Trophoblast cell (in vitro differentiated cells and primary cell): ENCODE measurements at regions not wholly inside any gene's neighbourhood (a gene's known extent, or its start where the extent isn't known, plus 50 kb on each side); places are given as distances from the start of the nearest gene placed in this dataset.

Experiments used
- DNase-seq, 2 donors: peaks; one replicate each; pipeline ENCODE4 v3.0.0-alpha.2; 2016
- H2AFZ ChIP-seq: 2 replicates; pipeline ENCODE4 v1.6.1; 2013; ENCODE audit warnings: low read length, moderate library complexity, mild to moderate bottlenecking; ENCODE audit not compliant: insufficient read depth, poor library complexity
- H2AK5ac ChIP-seq: 2 replicates; pipeline ENCODE4 v1.6.1; 2013; ENCODE audit warnings: mild to moderate bottlenecking, low read length
- H2BK120ac ChIP-seq: 2 replicates; pipeline ENCODE4 v1.6.1; 2013; ENCODE audit warnings: low read length, mild to moderate bottlenecking, moderate library complexity; ENCODE audit not compliant: insufficient read depth, poor library complexity
- H2BK12ac ChIP-seq: 2 replicates; pipeline ENCODE4 v1.6.1; 2013; ENCODE audit warnings: mild to moderate bottlenecking, low read length, moderate library complexity
- H2BK5ac ChIP-seq: 2 replicates; pipeline ENCODE4 v1.6.1; 2013; ENCODE audit warnings: low read length, low read depth, moderate library complexity, mild to moderate bottlenecking; ENCODE audit not compliant: poor library complexity
- H3K14ac ChIP-seq: 2 replicates; pipeline ENCODE4 v1.6.1; 2013; ENCODE audit warnings: mild to moderate bottlenecking, low read length
- H3K18ac ChIP-seq: 2 replicates; pipeline ENCODE4 v1.6.1; 2013; ENCODE audit warnings: mild to moderate bottlenecking, low read length
- H3K23ac ChIP-seq: 2 replicates; pipeline ENCODE4 v1.6.1; 2013; ENCODE audit warnings: low read length
- H3K27ac ChIP-seq: 2 replicates; pipeline ENCODE4 v1.5.1; 2013; ENCODE audit warnings: low read depth, mild to moderate bottlenecking, inconsistent platforms, low read length, moderate library complexity
- H3K27me3 ChIP-seq: 2 replicates; pipeline ENCODE4 v1.6.1; 2013; ENCODE audit warnings: inconsistent platforms, mild to moderate bottlenecking, low read length, moderate library complexity; ENCODE audit not compliant: insufficient read depth
- H3K36me3 ChIP-seq, 2 experiments: 1 replicate in 1 of 2; 2 replicates in 1 of 2; pipeline ENCODE4 v1.6.1; 2013; ENCODE audit warnings: low read length in 2 of 2, mild to moderate bottlenecking in 2 of 2, moderate library complexity in 1 of 2; ENCODE audit not compliant: insufficient read depth in 2 of 2, control insufficient read depth in 1 of 2
- H3K4ac ChIP-seq: 2 replicates; pipeline ENCODE4 v1.6.1; 2013; ENCODE audit warnings: low read depth, mild to moderate bottlenecking, low read length, moderate library complexity
- H3K4me1 ChIP-seq, 2 experiments: 1 replicate in 1 of 2; 2 replicates in 1 of 2; pipeline ENCODE4 v1.6.1; 2013; ENCODE audit warnings: low read length in 2 of 2, mild to moderate bottlenecking in 2 of 2, moderate library complexity in 1 of 2; ENCODE audit not compliant: insufficient read depth in 2 of 2, control insufficient read depth in 1 of 2
- H3K4me2 ChIP-seq: 2 replicates; pipeline ENCODE4 v1.6.1; 2013; ENCODE audit warnings: inconsistent platforms, mild to moderate bottlenecking, low read length, moderate library complexity
- H3K4me3 ChIP-seq: 2 replicates; pipeline ENCODE4 v1.5.1; 2013; ENCODE audit warnings: mild to moderate bottlenecking, low read depth, low read length, inconsistent platforms
- H3K79me1 ChIP-seq: one replicate; pipeline ENCODE4 v1.6.1; 2013; ENCODE audit warnings: low read length
- H3K79me2 ChIP-seq: 2 replicates; pipeline ENCODE4 v1.6.1; 2013; ENCODE audit warnings: low read length, mild to moderate bottlenecking; ENCODE audit not compliant: control insufficient read depth, insufficient read depth, poor library complexity
- H3K9ac ChIP-seq: 2 replicates; pipeline ENCODE4 v1.6.1; 2013; ENCODE audit warnings: mild to moderate bottlenecking, low read length
- H3K9me3 ChIP-seq: 2 replicates; pipeline ENCODE4 v1.6.1; 2013; ENCODE audit warnings: low read depth, mild to moderate bottlenecking, control low read depth, inconsistent platforms, low read length; ENCODE audit not compliant: insufficient read depth
- H4K12ac ChIP-seq: 2 replicates; pipeline ENCODE4 v1.6.1; 2013; ENCODE audit warnings: low read depth, mild to moderate bottlenecking, low read length, moderate library complexity
- H4K8ac ChIP-seq: 2 replicates; pipeline ENCODE4 v1.6.1; 2013; ENCODE audit warnings: low read depth, mild to moderate bottlenecking, low read length, moderate library complexity
- H4K91ac ChIP-seq: one replicate; pipeline ENCODE4 v1.6.1; 2013; ENCODE audit warnings: low read depth, mild to moderate bottlenecking, low read length, moderate library complexity
- WGBS: extraction: QIAGEN DNeasy Blood & Tissue Kit; methylation state at CpG from one replicate; pipeline ENCODE4 v1.1.7; 2013; ENCODE audit warnings: missing lambda C conversion rate; ENCODE audit not compliant: insufficient read length, insufficient coverage; ENCODE audit errors: extremely low coverage; 5-methylcytosine and 5-hydroxymethylcytosine counted together

DNA sequence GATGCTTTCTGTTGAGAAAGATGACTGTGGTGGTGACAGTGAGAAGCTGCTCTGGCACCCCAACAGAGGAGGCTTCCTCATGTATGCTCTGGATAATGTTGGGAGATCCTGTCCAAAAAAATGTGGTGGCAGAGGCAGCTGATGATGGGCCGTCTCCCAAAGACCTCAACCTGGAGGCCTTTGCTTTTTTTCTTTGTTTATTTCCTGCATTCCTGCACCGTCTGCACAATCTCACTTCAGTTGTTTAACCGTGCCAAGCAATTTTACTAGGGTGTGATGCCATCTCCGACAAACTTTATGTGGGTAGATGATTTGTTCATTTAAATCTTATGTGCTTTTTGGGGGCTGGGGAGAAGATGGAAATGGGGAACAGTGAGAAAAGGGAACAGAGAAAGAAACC is 62.2 kb upstream of the IGFBP5 start:
- Histone ChIP-seq H3K14ac (no peak overlapping the region), H3K27ac (no peak overlapping the region), H3K9ac (no peak overlapping the region), H4K12ac (no peak overlapping the region), H3K4me2 (no peak overlapping the region), H3K79me1 (peaks cover 12% of the 10 kb centered on the region), H2BK12ac (peak overlapping the region; percentile 15), H3K4me1 (peaks cover 11 to 26% of the 10 kb centered on the region in 2 experiments), H4K8ac (no peak overlapping the region), H3K36me3 (no peaks in the 10 kb centered on the region), H3K9me3 (peaks cover 3% of the 10 kb centered on the region), H3K4ac (no peak overlapping the region), H3K27me3 (no peaks in the 10 kb centered on the region), H3K79me2 (peaks cover 4% of the 10 kb centered on the region), H3K4me3 (no peak overlapping the region), H3K23ac (no peak overlapping the region), H2AK5ac (no peak overlapping the region), H2AFZ (no peak overlapping the region), H2BK5ac (no peak overlapping the region), H2BK120ac (no peak overlapping the region), H4K91ac (no peak overlapping the region), H3K18ac (no peak overlapping the region)
- no peak for DNase-seq
- no CpG with 5 or more reads among the region's 4 CpGs for WGBS

DNA sequence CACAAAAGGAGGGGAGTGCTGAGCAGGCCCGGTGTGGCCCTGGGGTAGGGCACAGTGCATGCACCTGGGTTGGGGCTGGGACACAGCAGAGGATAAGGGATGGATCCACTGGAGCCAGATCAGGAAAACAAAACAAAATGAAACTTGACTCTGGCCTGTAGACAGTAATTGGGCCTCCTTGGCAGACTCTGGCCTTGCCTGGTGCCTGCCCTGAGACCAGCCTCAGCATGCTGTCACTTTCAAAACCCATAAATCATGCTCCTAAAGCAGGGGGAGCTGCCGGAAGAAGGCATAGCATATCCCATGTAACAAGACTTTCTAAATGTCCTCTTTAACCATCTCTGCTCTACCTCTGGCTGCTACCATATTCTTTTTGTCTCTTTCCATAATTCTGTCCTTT is 61.1 kb upstream of the IGFBP5 start:
- peaks cover 11 to 26% of the 10 kb centered on the region in 2 experiments for H3K4me1 ChIP-seq
- peak overlapping the region; percentile 25 for H3K4ac ChIP-seq
- H2BK5ac ChIP-seq = peak overlapping the region; percentile 49
- H3K36me3 ChIP-seq = no peaks in the 10 kb centered on the region
- H2BK120ac ChIP-seq = peak overlapping the region; percentile 66
- peak overlapping the region; percentile 27 for H4K8ac ChIP-seq
- H2BK12ac ChIP-seq = peak overlapping the region; percentile 87
- DNase-seq = no peak
- H4K12ac ChIP-seq = no peak overlapping the region
- H3K23ac ChIP-seq = no peak overlapping the region
- H3K79me2 ChIP-seq = peaks cover 4% of the 10 kb centered on the region
- H3K14ac ChIP-seq = peak overlapping the region; percentile 49
- peak overlapping the region; percentile 71 for H2AK5ac ChIP-seq
- H3K79me1 ChIP-seq = peaks cover 12% of the 10 kb centered on the region
- WGBS = no CpG with 5 or more reads among the region's 2 CpGs
- H3K27me3 ChIP-seq = no peaks in the 10 kb centered on the region
- H3K9me3 ChIP-seq = peaks cover 3% of the 10 kb centered on the region
- H2AFZ ChIP-seq = no peak overlapping the region
- H3K27ac ChIP-seq = peak overlapping the region; percentile 9
- no peak overlapping the region for H3K4me2 ChIP-seq
- peak overlapping the region; percentile 88 for H4K91ac ChIP-seq
- H3K9ac ChIP-seq = no peak overlapping the region
- H3K18ac ChIP-seq = peak overlapping the region; percentile 73
- no peak overlapping the region for H3K4me3 ChIP-seq

DNA sequence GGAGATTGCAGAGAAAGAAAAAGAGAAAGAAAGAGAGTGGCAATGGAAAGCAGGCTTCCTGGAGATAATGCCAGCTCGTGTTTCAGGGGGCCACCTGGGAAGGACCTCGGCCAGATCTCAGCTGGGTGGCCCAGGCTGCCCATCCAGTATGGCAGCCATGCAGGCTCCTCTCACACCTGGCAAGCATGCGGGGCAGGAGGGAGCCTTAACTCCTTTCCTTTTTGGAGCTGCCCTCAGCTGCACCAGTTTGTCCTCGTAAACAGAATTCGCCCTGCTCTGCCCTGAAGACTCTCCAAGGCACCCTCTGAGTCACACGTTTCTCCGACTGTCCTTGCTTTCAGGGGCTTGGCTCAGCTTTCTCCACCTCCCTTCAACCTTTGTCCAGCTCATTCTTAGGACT is 59.5 kb upstream of the IGFBP5 start:
- peaks cover 4% of the 10 kb centered on the region for H3K79me2 ChIP-seq
- H3K36me3 ChIP-seq = no peaks in the 10 kb centered on the region
- H3K4me2 ChIP-seq = no peak overlapping the region
- no peak overlapping the region for H4K8ac ChIP-seq
- H3K27me3 ChIP-seq = no peaks in the 10 kb centered on the region
- H3K14ac ChIP-seq = peak overlapping the region; percentile 20
- no peak overlapping the region for H2AK5ac ChIP-seq
- no peak overlapping the region for H3K9ac ChIP-seq
- no peak overlapping the region for H3K4ac ChIP-seq
- H3K27ac ChIP-seq = no peak overlapping the region
- no peak overlapping the region for H3K23ac ChIP-seq
- H3K4me1 ChIP-seq = peaks cover 11 to 26% of the 10 kb centered on the region in 2 experiments
- no peak overlapping the region for H2AFZ ChIP-seq
- no peak for DNase-seq
- H2BK120ac ChIP-seq = no peak overlapping the region
- no peak overlapping the region for H3K4me3 ChIP-seq
- peaks cover 12% of the 10 kb centered on the region for H3K79me1 ChIP-seq
- H4K12ac ChIP-seq = no peak overlapping the region
- no peak overlapping the region for H3K18ac ChIP-seq
- no CpG with 5 or more reads among the region's 7 CpGs for WGBS
- no peak overlapping the region for H2BK5ac ChIP-seq
- peak overlapping the region; percentile 88 for H4K91ac ChIP-seq
- peak overlapping the region; percentile 47 for H2BK12ac ChIP-seq
- peaks cover 3% of the 10 kb centered on the region for H3K9me3 ChIP-seq

GRCh38 chr2:216754336-216754735 is 59.0 kb upstream of the IGFBP5 start:
- no peak overlapping the region for H3K27ac ChIP-seq
- no peak overlapping the region for H3K4ac ChIP-seq
- H2AK5ac ChIP-seq = no peak overlapping the region
- H3K4me3 ChIP-seq = no peak overlapping the region
- H3K79me2 ChIP-seq = peaks cover 4% of the 10 kb centered on the region
- no peak overlapping the region for H2BK12ac ChIP-seq
- H3K18ac ChIP-seq = no peak overlapping the region
- H3K9me3 ChIP-seq = peaks cover 3% of the 10 kb centered on the region
- peaks cover 12% of the 10 kb centered on the region for H3K79me1 ChIP-seq
- H4K91ac ChIP-seq = no peak overlapping the region
- DNase-seq = no peak
- H3K14ac ChIP-seq = no peak overlapping the region
- no peaks in the 10 kb centered on the region for H3K36me3 ChIP-seq
- no peak overlapping the region for H3K23ac ChIP-seq
- no peaks in the 10 kb centered on the region for H3K27me3 ChIP-seq
- no peak overlapping the region for H2BK5ac ChIP-seq
- H3K4me2 ChIP-seq = no peak overlapping the region
- H3K9ac ChIP-seq = no peak overlapping the region
- H3K4me1 ChIP-seq = peaks cover 11 to 26% of the 10 kb centered on the region in 2 experiments
- H2BK120ac ChIP-seq = no peak overlapping the region
- no peak overlapping the region for H4K8ac ChIP-seq
- no CpG with 5 or more reads among the region's 3 CpGs for WGBS
- no peak overlapping the region for H2AFZ ChIP-seq
- no peak overlapping the region for H4K12ac ChIP-seq
